Neural cell (in vitro differentiated cells): ENCODE measurements at regions not wholly inside any gene's neighbourhood (a gene's known extent, or its start where the extent isn't known, plus 50 kb on each side); places are given as distances from the start of the nearest gene placed in this dataset.

ENCODE experiments used
- CTCF ChIP-seq: fragments of 450-650 bp; IDR thresholded peaks from 2 replicates; pipeline ENCODE4 v1.5.1; 2014; ENCODE audit warnings: antibody characterized with exemption, mild to moderate bottlenecking, moderate library complexity; ENCODE audit not compliant: poor library complexity, severe bottlenecking
- EP300 ChIP-seq: fragments of 450-650 bp; conservative IDR thresholded peaks from 2 replicates; pipeline ENCODE4 v1.6.1; 2014; ENCODE audit warnings: antibody characterized with exemption, mild to moderate bottlenecking, moderate library complexity; ENCODE audit not compliant: poor library complexity, severe bottlenecking
- EZH2 ChIP-seq: fragments of 200-600, 300-800 bp; shearing (Covaris generic), sonication (generic); IDR thresholded peaks from 2 replicates; pipeline ENCODE4 v1.6.1; 2014; ENCODE audit warnings: antibody characterized with exemption, low read length, borderline replicate concordance, mild to moderate bottlenecking; ENCODE audit not compliant: insufficient read depth, poor library complexity, severe bottlenecking
- SMC3 ChIP-seq: fragments of 450-650 bp; conservative IDR thresholded peaks from 2 replicates; pipeline ENCODE4 v1.6.1; 2014; ENCODE audit warnings: antibody characterized with exemption, mild to moderate bottlenecking, moderate library complexity; ENCODE audit not compliant: poor library complexity

DNA sequence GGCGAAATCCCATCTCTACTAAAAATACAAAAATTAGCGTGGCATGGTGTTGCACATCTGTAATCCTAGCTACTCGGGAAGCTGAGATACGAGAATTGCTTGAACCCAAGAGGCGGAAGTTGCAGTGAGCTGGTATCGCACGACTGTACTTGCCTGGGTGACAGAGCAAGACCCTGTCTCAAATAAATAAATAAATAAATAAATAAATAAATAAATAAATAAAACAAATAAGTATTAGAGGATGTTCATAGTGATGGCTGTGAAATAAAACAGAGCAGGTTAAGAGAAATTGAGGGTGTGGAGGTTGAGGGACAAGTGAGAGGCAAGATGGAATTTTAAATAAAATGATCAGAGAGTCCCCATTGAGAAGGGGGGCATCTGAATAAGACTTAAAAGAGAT is 124.7 kb upstream of the DST start:
- TF ChIP-seq CTCF (no peak), EZH2 (no peak), SMC3 (no peak), EP300 (no peak)
